HG03135 (cell line): ENCODE measurements at regions not wholly inside any gene's neighbourhood (a gene's known extent, or its start where the extent isn't known, plus 50 kb on each side); places are given as distances from the start of the nearest gene placed in this dataset.
"Not testable (repeated sequence)": the region's sequence is repeated elsewhere in the genome, so short reads cannot be mapped to it uniquely, and the experiment has no call there.

ENCODE experiments used
- ATAC-seq: cut with Tn5 transposase; IDR thresholded peaks from one replicate; pipeline ENCODE4 v1.9.1; 2021; ENCODE audit warnings: mild to moderate bottlenecking, moderate library complexity; ENCODE audit not compliant: unreplicated experiment

DNA sequence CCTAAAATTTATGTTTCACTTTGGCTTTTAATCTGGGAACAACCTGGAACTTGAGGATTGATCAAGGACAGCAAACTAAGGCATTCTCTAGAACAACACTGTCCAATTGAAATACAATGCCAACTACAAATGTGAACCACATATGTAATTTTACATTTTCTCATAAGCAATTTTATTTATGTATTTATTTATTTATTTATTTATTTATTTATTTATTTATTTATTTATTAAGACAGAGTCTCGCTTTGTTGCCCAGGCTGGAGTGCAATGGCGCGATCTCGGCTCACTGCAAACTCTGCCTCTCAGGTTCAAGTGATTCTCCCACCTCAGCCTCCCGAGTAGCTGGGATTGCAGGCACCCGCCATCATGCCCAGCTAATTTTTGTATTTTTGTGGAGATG is 448.7 kb downstream of the BUD13 start:
- ATAC-seq = not testable (repeated sequence)

DNA sequence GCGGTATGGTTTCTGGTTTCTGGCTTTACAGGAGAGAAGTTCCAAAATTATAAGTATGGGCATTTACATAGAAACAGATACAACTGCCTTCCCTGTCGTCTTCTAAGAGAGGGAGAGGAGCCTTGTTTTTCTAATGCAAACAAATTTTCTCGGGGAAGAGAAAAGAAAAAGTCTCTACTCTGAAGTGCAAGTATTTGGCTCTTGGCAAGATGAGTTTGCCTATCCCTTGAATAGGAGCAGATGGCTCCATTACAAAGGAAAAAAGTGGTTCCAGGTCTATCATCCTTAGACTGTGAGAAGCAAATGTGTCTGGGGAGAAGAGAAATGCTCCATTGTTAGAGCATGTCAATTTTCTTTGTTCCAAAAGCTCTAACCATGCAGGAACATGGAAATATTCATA is 455.6 kb downstream of the BUD13 start:
- ATAC-seq = no peak

GRCh38 chr11:116314006-116314405 is 458.8 kb downstream of the BUD13 start:
- no peak for ATAC-seq

GRCh38 chr11:116312570-116313391 is 460.0 kb downstream of the BUD13 start:
- ATAC-seq = no peak

DNA sequence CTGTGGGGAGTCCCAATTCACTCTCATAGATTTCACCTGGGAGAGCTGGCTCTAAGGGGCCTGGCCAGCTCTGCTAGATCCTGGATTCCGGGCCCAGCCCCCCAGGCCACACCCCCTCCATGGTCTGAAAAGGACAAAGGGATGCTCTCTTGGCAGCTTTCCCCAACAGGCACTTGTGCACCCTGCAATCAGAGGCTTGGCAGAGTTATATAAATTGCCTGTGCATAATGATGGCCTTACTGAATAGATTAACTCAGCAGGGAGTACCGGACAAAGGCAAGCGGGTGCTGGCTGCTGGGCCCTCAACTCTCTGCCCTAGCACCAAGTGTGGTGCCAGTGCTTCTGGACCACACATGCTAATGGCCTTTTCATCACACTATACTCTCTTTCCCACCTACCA is 461.6 kb downstream of the BUD13 start:
- no peak for ATAC-seq

- no peak for ATAC-seq
These were observed 462.1 kb downstream of the BUD13 start for GRCh38 chr11:116310698-116311097.

- no peak for ATAC-seq
These were observed 462.6 kb downstream of the BUD13 start for GRCh38 chr11:116310226-116310625.

- no peak for ATAC-seq
These were observed 463.3 kb downstream of the BUD13 start for GRCh38 chr11:116309446-116309845.

GRCh38 chr11:116302756-116303155 is 470.0 kb downstream of the BUD13 start:
- ATAC-seq = no peak

DNA sequence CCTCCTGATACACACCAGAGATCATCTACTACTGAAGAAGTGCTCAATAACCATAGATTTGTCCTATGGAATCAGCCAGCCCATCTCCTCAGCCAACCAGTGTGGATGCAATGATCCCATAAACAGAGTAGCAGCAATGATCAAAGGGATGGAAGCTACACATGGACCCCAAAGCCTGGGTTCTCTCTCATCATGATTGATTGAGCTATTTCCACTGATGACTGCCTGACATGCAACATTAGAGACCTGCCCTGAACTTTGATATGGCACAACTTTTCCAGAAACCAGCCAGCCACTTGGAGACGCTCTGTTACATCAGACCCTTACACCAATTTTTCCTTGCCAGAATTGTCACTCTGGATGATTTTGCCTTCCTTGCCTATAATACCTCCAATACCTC is 471.6 kb downstream of the BUD13 start:
- no peak for ATAC-seq

DNA sequence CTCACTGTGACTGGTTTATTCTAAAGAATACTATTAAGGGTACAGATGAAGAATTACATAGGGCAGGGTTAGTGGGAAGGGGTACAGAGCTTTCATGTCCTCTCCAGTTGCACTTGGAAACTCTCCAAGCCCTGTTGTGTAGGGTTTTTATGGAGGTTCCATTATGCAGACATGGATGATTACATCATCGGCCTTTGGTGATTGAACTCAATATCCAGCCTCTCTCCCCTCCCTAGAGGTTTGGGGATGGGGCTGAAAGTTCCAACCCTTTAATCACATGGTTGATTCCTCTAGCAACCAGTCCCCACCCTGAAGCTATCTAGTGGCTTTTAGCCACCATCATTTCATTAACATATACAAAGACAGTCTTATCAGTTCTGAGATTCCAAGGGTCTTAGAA is 472.6 kb downstream of the BUD13 start:
- ATAC-seq = no peak

- no peak for ATAC-seq
These were observed 478.2 kb downstream of the BUD13 start for GRCh38 chr11:116294630-116295029.

- ATAC-seq = no peak
These were observed 484.9 kb downstream of the BUD13 start for GRCh38 chr11:116287866-116288265.

DNA sequence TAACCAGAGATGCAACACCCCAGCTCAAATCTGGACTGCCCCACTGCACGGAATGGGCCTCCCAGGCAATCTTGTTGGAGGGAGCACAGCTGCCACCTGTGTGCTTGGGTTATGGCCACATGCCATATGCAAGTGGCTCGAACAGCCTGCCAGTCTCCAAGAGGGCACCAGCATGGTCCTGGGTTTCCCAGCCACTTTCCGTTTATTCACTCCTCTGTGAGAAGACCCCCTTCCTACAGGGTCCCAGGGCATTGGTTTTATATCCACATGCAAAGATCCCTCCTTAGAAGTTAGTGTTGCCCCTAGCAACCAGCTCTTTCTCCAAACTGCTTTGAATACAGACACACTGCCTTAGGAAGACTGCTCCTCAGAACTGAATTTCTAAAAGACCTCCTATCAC is 487.8 kb downstream of the BUD13 start:
- ATAC-seq = no peak

DNA sequence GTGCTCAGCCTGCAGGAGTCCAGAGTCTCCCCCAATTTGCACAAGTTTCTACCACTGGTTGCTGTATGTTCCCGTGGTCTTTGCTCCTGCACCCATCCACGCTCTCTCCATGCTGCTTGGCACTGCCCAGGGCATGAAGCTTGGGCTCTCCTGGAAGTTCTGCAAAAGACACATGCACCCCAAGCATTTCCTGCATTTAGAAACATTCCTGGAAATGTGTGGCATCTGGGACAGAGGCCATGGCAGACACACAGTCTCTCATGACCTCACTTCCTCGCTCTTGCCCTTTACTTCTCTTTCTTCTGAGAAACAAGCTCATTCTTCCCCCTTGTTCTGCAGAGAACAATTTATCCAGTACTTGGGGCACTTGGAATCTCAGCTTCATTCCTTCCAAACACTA is 489.5 kb downstream of the BUD13 start:
- ATAC-seq = no peak

GRCh38 chr11:116282481-116282880 is 490.3 kb downstream of the BUD13 start:
- ATAC-seq = no peak

DNA sequence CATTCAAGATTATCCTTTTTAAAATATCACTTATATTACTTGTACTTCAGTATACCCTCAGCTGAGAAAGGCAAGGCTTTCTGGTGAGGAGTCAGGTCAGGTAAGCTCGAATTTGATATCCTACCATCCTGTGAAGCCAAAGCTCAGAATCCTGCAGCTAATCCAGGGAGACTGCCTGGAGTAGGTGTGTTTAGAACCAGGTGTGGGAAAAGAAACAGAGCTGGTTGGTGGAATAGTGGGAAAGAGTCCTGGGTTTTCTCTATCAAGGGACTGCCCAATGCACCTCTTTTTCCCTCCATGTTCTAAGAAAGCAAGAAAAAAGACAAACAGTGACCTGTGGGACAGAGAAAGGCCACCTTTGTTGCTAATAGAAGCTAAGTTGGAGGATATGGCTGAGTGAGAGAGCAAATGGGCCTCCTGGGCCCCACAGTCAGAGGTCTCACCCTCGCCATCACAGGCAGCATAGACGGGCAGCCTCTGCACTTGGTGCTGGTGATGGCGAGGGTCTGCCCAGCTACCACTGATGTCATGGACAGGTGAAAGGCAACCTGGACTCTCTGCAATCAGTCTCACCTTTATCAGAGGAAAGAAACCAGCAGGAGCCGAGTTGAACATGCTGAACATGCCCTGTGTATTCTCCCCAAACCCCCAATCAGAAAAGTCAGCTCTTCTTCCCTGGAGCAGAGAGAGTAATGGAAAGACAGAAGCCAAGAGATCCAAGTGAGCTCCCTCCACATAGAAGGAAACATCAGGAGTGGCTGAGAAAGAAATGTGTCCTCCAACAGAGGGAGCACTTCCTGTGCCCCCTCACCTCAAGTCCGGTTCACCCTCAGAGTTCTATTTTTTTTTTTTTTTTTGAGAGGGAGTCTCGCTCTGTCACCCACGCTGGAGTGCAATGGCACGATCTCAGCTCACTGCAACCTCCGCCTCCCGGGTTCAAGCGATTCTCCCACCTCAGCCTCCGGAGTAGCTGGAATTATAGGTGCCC is 491.3 kb downstream of the BUD13 start:
- ATAC-seq = no peak

- ATAC-seq = no peak
These were observed 493.3 kb downstream of the BUD13 start for GRCh38 chr11:116279511-116279910.

GRCh38 chr11:116278076-116278475 is 494.7 kb downstream of the BUD13 start:
- no peak for ATAC-seq

DNA sequence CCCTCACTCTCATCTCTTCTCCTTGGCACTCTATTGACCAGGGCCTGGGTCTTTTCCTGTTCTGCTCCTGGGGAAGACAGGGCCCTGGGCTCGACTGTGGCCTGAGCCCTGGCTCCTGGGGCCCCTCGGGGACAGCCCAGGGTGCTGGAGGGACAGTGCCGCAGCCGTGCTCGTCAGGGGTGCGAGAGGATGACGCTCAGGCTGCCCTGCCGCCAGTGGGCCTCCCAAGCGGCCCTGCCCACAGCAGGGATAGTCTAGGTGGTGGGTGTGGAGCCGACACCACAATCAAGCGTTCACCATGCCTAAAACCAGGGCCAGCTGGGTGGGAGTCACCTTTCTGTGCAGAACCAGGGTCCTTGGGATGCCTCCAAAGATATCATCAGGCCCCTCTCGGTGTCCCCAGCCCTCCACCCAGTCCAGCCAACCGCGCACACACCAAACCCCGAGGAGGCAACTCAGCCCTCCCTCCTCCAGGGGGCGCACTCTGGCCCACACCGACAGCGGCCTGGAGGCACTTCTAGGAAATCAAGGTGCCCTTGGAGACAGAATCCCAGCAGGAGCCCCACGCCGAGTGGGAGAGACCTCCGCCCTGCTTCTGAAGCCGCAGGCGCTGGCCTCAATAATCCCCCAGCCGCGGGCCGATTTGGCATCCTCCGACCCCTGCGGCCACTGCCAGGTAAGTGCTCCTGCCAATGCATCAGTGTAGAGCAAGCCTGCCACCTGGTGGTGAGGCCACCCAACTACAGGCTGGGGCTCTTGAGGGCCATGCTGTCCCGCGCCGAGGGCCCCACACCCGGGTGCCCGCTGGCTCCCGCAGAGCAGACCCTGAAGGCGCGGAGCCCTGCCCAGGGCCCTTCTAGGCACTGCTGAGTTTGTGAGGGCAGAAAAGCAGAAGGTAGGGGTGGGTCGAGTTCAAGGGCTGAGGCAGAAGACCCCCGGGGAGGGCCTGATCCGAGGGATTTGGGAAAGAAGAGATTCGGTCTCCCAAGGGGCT is 496.4 kb downstream of the BUD13 start:
- ATAC-seq = peak; percentile 92

GRCh38 chr11:116275635-116276034 is 497.2 kb downstream of the BUD13 start:
- no peak for ATAC-seq
